K562 (cell line): ENCODE measurements at regions not wholly inside any gene's neighbourhood (a gene's known extent, or its start where the extent isn't known, plus 50 kb on each side); places are given as distances from the start of the nearest gene placed in this dataset.
"Not testable (repeated sequence)": the region's sequence is repeated elsewhere in the genome, so short reads cannot be mapped to it uniquely, and the experiment has no call there.

Experiments
- ATAC-seq: fragments of 200-7000 bp; cut with Tn5 transposase; 3 replicates; pipeline ENCODE4 v1.9.1; 2020; ENCODE audit warnings: moderate library complexity
- BruUV-seq: library from RNA; stranded (reverse); fragments of 400-500 nt; replicated peaks from 2 replicates; lab custom pipeline; 2021; lab: Mats Ljungman, UMichigan
- CTCF ChIA-PET: fragments of 300-600 bp; formaldehyde crosslinking; extraction: SDS; loops from one replicate; lab custom pipeline; 2021; ENCODE audit warnings: low intra/inter-chr PET ratio; lab: Yijun Ruan, JAX
- POLR2A ChIA-PET: fragments of 300-600, 350-650 bp; sonication (Branson Sonifier 250); formaldehyde crosslinking; extraction: SDS; loops from one replicate; lab custom pipeline; 2021; ENCODE audit warnings: antibody characterized with exemption, inconsistent platforms; lab: Yijun Ruan, JAX
- DNase-seq, 4 experiments: peaks; one replicate each; pipeline versions ENCODE4 v3.0.0 to v3.0.0-alpha.2; 2011 to 2018; ENCODE audit warnings: low spot score in 3 of 4, mixed read lengths in 3 of 4; ENCODE audit errors: extremely low read depth in 1 of 4
- FAIRE-seq: peaks from 2 replicates; lab custom pipeline; 2011; peaks lifted over from hg19 to GRCh38; lab: Jason Lieb, UNC
- H2AFZ ChIP-seq: 2 replicates; pipeline ENCODE4 v1.6.0; 2011; ENCODE audit warnings: low read depth, low read length, control low read depth, inconsistent platforms
- H3K27ac ChIP-seq: fragments of 200-600 bp; 3 replicates; pipeline ENCODE4 v1.8.0; 2011; ENCODE audit warnings: low read depth, mild to moderate bottlenecking, control low read depth, inconsistent platforms, low read length, moderate library complexity, mixed read lengths; ENCODE audit errors: extremely low read depth
- H3K27me3 ChIP-seq, 2 experiments: fragments of 300-600 bp in 1 of 2; 2 replicates in 1 of 2; 3 replicates in 1 of 2; pipeline versions ENCODE4 v1.6.0 to v1.8.0; 2011; ENCODE audit warnings: inconsistent platforms in 2 of 2, low read length in 2 of 2, mild to moderate bottlenecking in 1 of 2, mixed read lengths in 1 of 2, moderate library complexity in 1 of 2; ENCODE audit not compliant: control insufficient read depth in 2 of 2, insufficient read depth in 2 of 2
- H3K36me3 ChIP-seq: fragments of 300-600 bp; 3 replicates; pipeline ENCODE4 v1.8.0; 2011; ENCODE audit warnings: mild to moderate bottlenecking, low read length, inconsistent platforms; ENCODE audit not compliant: control insufficient read depth, insufficient read depth
- H3K4me1 ChIP-seq, 2 experiments: fragments of 200-600 bp in 1 of 2; replicated peaks in 1 of 2; 2 replicates in 1 of 2; 3 replicates in 1 of 2; pipeline versions ENCODE4 v1.5.1 to v1.8.0; 2011; ENCODE audit warnings: inconsistent platforms in 2 of 2, low read length in 2 of 2, mild to moderate bottlenecking in 1 of 2, mixed read lengths in 1 of 2, moderate library complexity in 1 of 2; ENCODE audit not compliant: control insufficient read depth in 2 of 2, insufficient read depth in 2 of 2
- H3K4me2 ChIP-seq: 2 replicates; pipeline ENCODE4 v1.6.1; 2011; ENCODE audit warnings: low read length, control low read depth, inconsistent platforms, mixed read lengths; ENCODE audit not compliant: insufficient read depth
- H3K4me3 ChIP-seq: fragments of 200-600 bp; sonication (generic), shearing (Covaris generic); 2 replicates; pipeline ENCODE4 v1.5.1; 2016; ENCODE audit warnings: control low read depth, inconsistent platforms
- H3K79me2 ChIP-seq: fragments of 200-600 bp; 3 replicates; pipeline ENCODE4 v1.8.0; 2011; ENCODE audit warnings: low read length, inconsistent platforms; ENCODE audit not compliant: control insufficient read depth, insufficient read depth
- H3K9ac ChIP-seq, 2 experiments: 2 replicates each; pipeline versions ENCODE4 v1.6.0 to v1.6.1; 2011; ENCODE audit warnings: low read depth in 2 of 2, low read length in 2 of 2, control low read depth in 1 of 2, inconsistent platforms in 1 of 2, mild to moderate bottlenecking in 1 of 2, mixed read lengths in 1 of 2; ENCODE audit not compliant: insufficient read depth in 1 of 2
- H3K9me1 ChIP-seq: one replicate; pipeline ENCODE4 v1.6.0; 2011; ENCODE audit warnings: inconsistent platforms, mild to moderate bottlenecking, low read length, moderate library complexity; ENCODE audit not compliant: control insufficient read depth, insufficient read depth
- H3K9me3 ChIP-seq: replicated peaks from 2 replicates; pipeline ENCODE4 v1.5.1; 2011; ENCODE audit warnings: low read depth, low read length, inconsistent platforms; ENCODE audit not compliant: control insufficient read depth, insufficient read depth
- H4K20me1 ChIP-seq: replicated peaks from 2 replicates; pipeline ENCODE4 v1.6.1; 2011; ENCODE audit warnings: low read length, inconsistent platforms, mixed read lengths; ENCODE audit not compliant: control insufficient read depth, insufficient read depth
- E2F3 ChIP-seq: fragments of 250-450 bp; sonication (Bioruptor Pico); IDR thresholded peaks from 2 replicates; pipeline ENCODE4 v1.4.0; 2020; ENCODE audit warnings: mild to moderate bottlenecking
- KDM1A ChIP-seq, 2 experiments: fragments of 450-650 bp; IDR thresholded peaks; 2 replicates each; pipeline ENCODE4 v1.6.1; 2016; ENCODE audit warnings: mild to moderate bottlenecking in 2 of 2
- LCOR ChIP-seq: sonication (generic); formaldehyde crosslinking; IDR thresholded peaks from 2 replicates; pipeline ENCODE4 v1.8.0; 2022; ENCODE audit warnings: mild to moderate bottlenecking, missing genetic modification reagents
- MECOM ChIP-seq: fragments of 250-450 bp; sonication (Bioruptor Pico); IDR thresholded peaks from 2 replicates; pipeline ENCODE4 v1.8.0; 2022; ENCODE audit warnings: inconsistent platforms
- PYGO2 ChIP-seq: fragments of 450-650 bp; IDR thresholded peaks from 2 replicates; pipeline ENCODE4 v1.6.1; 2016; ENCODE audit warnings: mild to moderate bottlenecking, missing genetic modification characterization, moderate library complexity, missing compliant biosample characterization
- SP1 ChIP-seq: sonication (generic); formaldehyde crosslinking; IDR thresholded peaks from 2 replicates; pipeline ENCODE4 v1.8.1; 2022; ENCODE audit warnings: mild to moderate bottlenecking, missing genetic modification reagents
- TAF1 ChIP-seq: IDR thresholded peaks from 2 replicates; pipeline ENCODE4 v1.6.1; 2011; ENCODE audit warnings: mild to moderate bottlenecking, low read length, moderate library complexity; ENCODE audit not compliant: insufficient read depth, control insufficient read depth, severe bottlenecking; ENCODE audit errors: extremely low read depth
- TGIF2 ChIP-seq: sonication (generic); formaldehyde crosslinking; IDR thresholded peaks from 2 replicates; pipeline ENCODE4 v1.8.1; 2022; ENCODE audit warnings: mild to moderate bottlenecking, missing genetic modification reagents, moderate library complexity
- ZNF280A ChIP-seq: fragments of 450-650 bp; IDR thresholded peaks from 2 replicates; pipeline ENCODE4 v1.6.1; 2018; ENCODE audit warnings: mild to moderate bottlenecking, low read depth; ENCODE audit not compliant: partially characterized antibody
- WGBS: fragments of 100-300 bp; shearing (Covaris generic); methylation state at CpG from one replicate; pipeline ENCODE4 v1.1.6; 2016; ENCODE audit warnings: low coverage, mixed read lengths; ENCODE audit not compliant: insufficient coverage; ENCODE audit errors: missing lambda C conversion rate; 5-methylcytosine and 5-hydroxymethylcytosine counted together
- in situ Hi-C: fragments of 300-500 bp; cut with MboI; formaldehyde crosslinking; loops from 4 replicates; pipeline ENCODE4 v1.15.0; 2018; ENCODE audit warnings: inconsistent platforms, mixed read lengths
- intact Hi-C: fragments of 100-400 bp; cut with micrococcal nuclease; formaldehyde crosslinking; loops from 2 replicates; pipeline ENCODE4 v1.14.2; 2022
- TF ChIP-seq, protein P1 (sequence below): fragments of 250-450 bp; sonication (Bioruptor Pico); IDR thresholded peaks from 2 replicates; pipeline ENCODE4 v1.8.0; 2022; ENCODE audit warnings: inconsistent platforms

- H3K9me1 ChIP-seq, H3K36me3 ChIP-seq, intact Hi-C loops, H3K79me2 ChIP-seq, H3K27me3 ChIP-seq, H3K4me1 ChIP-seq, H3K9me3 ChIP-seq, in situ Hi-C loops, BruUV-seq, H3K27ac ChIP-seq, H2AFZ ChIP-seq: not testable (repeated sequence)
- WGBS: 8% methylated on average over 5 of the region's 5 CpGs
- peak in 1 of 2 experiments; percentile 32; a peak in 1 of 4 replicates for TF ChIP-seq KDM1A (IDR thresholded peaks at IDR 0.05)
- TF ChIP-seq, all 486 proteins: peak for 1; not testable (repeated sequence) for 485
- POLR2A ChIA-PET, FAIRE-seq, ATAC-seq, H3K4me2 ChIP-seq, H3K4me3 ChIP-seq, CTCF ChIA-PET, DNase-seq, H4K20me1 ChIP-seq, H3K9ac ChIP-seq: not testable (repeated sequence)
Observed at GRCh38 chr18:1083675-1084074, 179.0 kb downstream of the ADCYAP1 start.

DNA sequence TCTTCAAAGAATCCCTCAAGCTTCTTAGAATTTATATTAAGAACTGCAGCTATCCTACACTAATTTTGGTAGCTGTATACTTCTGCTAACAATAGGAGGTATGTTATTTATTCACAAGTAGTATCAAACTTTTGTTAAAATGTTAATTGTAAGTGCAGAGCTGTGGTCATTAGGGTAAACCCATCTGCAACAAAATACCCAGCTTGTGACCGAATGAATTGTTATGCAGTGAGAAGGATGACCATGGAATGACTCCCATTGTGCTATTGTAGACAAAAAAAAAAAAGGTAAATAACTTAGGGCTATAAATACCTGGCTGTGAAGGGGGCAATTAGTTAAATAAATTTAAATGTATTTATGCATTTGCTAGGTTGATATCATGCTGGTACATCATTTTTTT, 186.1 kb downstream of the ADCYAP1 start:
- Histone ChIP-seq H3K27me3 (peaks cover 2 to 22% of the 10 kb centered on the region in 2 experiments; a peak in 3 of 5 replicates), H2AFZ (no peak overlapping the region), H3K4me3 (no peak overlapping the region), H3K9me1 (no peaks in the 10 kb centered on the region), H4K20me1 (no peaks in the 10 kb centered on the region), H3K36me3 (no peaks in the 10 kb centered on the region), H3K9ac (no peak overlapping the region), H3K9me3 (no peaks in the 10 kb centered on the region), H3K79me2 (no peaks in the 10 kb centered on the region), H3K4me2 (no peak overlapping the region), H3K27ac (no peak overlapping the region), H3K4me1 (no peaks in the 10 kb centered on the region)
- no peak for DNase-seq
- in situ Hi-C loops: no loop called here
- no TSS peak for BruUV-seq
- ChIA-PET CTCF (no interaction called here), POLR2A (no interaction called here)
- intact Hi-C loops: no loop called here
- ATAC-seq: no peak
- 5% methylated on average over 1 of the region's 1 CpG for WGBS
- FAIRE-seq: no peak
- TF ChIP-seq TAF1: no peak
- TF ChIP-seq PYGO2 (tag): no peak
- TF ChIP-seq E2F3 (CRISPR knock-in tag): no peak
- TF ChIP-seq LCOR (CRISPR knock-in tag): no peak
- TF ChIP-seq TGIF2 (CRISPR knock-in tag): no peak
- TF ChIP-seq ZNF280A: no peak
- no peak for TF ChIP-seq SP1 (CRISPR knock-in tag)
- TF ChIP-seq, protein P1, sequence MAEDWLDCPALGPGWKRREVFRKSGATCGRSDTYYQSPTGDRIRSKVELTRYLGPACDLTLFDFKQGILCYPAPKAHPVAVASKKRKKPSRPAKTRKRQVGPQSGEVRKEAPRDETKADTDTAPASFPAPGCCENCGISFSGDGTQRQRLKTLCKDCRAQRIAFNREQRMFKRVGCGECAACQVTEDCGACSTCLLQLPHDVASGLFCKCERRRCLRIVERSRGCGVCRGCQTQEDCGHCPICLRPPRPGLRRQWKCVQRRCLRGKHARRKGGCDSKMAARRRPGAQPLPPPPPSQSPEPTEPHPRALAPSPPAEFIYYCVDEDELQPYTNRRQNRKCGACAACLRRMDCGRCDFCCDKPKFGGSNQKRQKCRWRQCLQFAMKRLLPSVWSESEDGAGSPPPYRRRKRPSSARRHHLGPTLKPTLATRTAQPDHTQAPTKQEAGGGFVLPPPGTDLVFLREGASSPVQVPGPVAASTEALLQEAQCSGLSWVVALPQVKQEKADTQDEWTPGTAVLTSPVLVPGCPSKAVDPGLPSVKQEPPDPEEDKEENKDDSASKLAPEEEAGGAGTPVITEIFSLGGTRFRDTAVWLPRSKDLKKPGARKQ (CRISPR knock-in tag): no peak
- TF ChIP-seq MECOM: no peak
